ENCODE measurements at regions not wholly inside any gene's neighbourhood (a gene's known extent, or its start where the extent isn't known, plus 50 kb on each side); places are given as distances from the start of the nearest gene placed in this dataset.

GRCh38 chr17:53891726-53892125 is 69.0 kb downstream of the KIF2B start:
- Histone ChIP-seq H2AFZ (ENCODE audit: control insufficient read depth, low read length) (no peak overlapping the region), H3K27me3 (ENCODE audit: control insufficient read depth, extremely low read depth, insufficient read depth, low read length) (no peaks in the 10 kb centered on the region), H3K4me2 (ENCODE audit: control insufficient read depth, extremely low read depth, insufficient read depth, low read depth, low read length) (no peak overlapping the region), H3K4me3 (ENCODE audit: control insufficient read depth in 2 of 3, extremely low read depth in 1 of 3, insufficient read depth in 2 of 3, low read depth in 1 of 3, low read length in 3 of 3) (no peak overlapping the region), H3K9me3 (ENCODE audit: control insufficient read depth, low read depth, low read length) (no peaks in the 10 kb centered on the region), H3K9me1 (ENCODE audit: control insufficient read depth, extremely low read depth, insufficient read depth, low read length) (no peaks in the 10 kb centered on the region), H3K4me1 (ENCODE audit: control insufficient read depth, extremely low read depth, insufficient read depth, low read length) (no peaks in the 10 kb centered on the region), H3K9ac (ENCODE audit: control insufficient read depth, extremely low read depth, insufficient read depth, low read length) (no peak overlapping the region), H4K20me1 (ENCODE audit: control insufficient read depth, extremely low read depth, insufficient read depth, low read length) (no peaks in the 10 kb centered on the region), H3K36me3 (ENCODE audit: control insufficient read depth in 2 of 2, extremely low read depth in 1 of 2, insufficient read depth in 2 of 2, low read length in 2 of 2) (no peaks in the 10 kb centered on the region), H3K27ac (ENCODE audit: control insufficient read depth, insufficient read depth, low read length) (no peak overlapping the region), H3K79me2 (ENCODE audit: control insufficient read depth, insufficient read depth, low read length) (no peaks in the 10 kb centered on the region)
- dilution Hi-C loops (cut with MboI; ENCODE audit: extremely low pct_ligation_motif_present, low sequenced_read_pairs) = no loop called here
- DNase-seq (ENCODE audit: low read depth, low spot score) (no peak), FAIRE-seq (no peak)
- TF ChIP-seq EZH2 (IDR thresholded peaks at IDR 0.05; ENCODE audit: low read length) (no peak), CTCF (optimal IDR thresholded peaks at IDR 0.05 in 1 of 3, IDR thresholded peaks at IDR 0.05 in 1 of 3, conservative IDR thresholded peaks at IDR 0.05 in 1 of 3; ENCODE audit: extremely low read depth in 1 of 3, insufficient read depth in 2 of 3, low read length in 3 of 3) (no peak)

GRCh38 chr17:53892222-53892621 is 69.5 kb downstream of the KIF2B start:
- TF ChIP-seq CTCF (optimal IDR thresholded peaks at IDR 0.05 in 1 of 3, IDR thresholded peaks at IDR 0.05 in 1 of 3, conservative IDR thresholded peaks at IDR 0.05 in 1 of 3; ENCODE audit: extremely low read depth in 1 of 3, insufficient read depth in 2 of 3, low read length in 3 of 3) = no peak
- no peak for TF ChIP-seq EZH2 (IDR thresholded peaks at IDR 0.05; ENCODE audit: low read length)
- Histone ChIP-seq H3K9me3 (ENCODE audit: control insufficient read depth, low read depth, low read length) (no peaks in the 10 kb centered on the region), H3K4me3 (ENCODE audit: control insufficient read depth in 2 of 3, extremely low read depth in 1 of 3, insufficient read depth in 2 of 3, low read depth in 1 of 3, low read length in 3 of 3) (no peak overlapping the region), H3K79me2 (ENCODE audit: control insufficient read depth, insufficient read depth, low read length) (no peaks in the 10 kb centered on the region), H3K27me3 (ENCODE audit: control insufficient read depth, extremely low read depth, insufficient read depth, low read length) (no peaks in the 10 kb centered on the region), H3K4me1 (ENCODE audit: control insufficient read depth, extremely low read depth, insufficient read depth, low read length) (no peaks in the 10 kb centered on the region), H2AFZ (ENCODE audit: control insufficient read depth, low read length) (no peak overlapping the region), H3K36me3 (ENCODE audit: control insufficient read depth in 2 of 2, extremely low read depth in 1 of 2, insufficient read depth in 2 of 2, low read length in 2 of 2) (no peaks in the 10 kb centered on the region), H3K9me1 (ENCODE audit: control insufficient read depth, extremely low read depth, insufficient read depth, low read length) (no peaks in the 10 kb centered on the region), H4K20me1 (ENCODE audit: control insufficient read depth, extremely low read depth, insufficient read depth, low read length) (no peaks in the 10 kb centered on the region), H3K4me2 (ENCODE audit: control insufficient read depth, extremely low read depth, insufficient read depth, low read depth, low read length) (no peak overlapping the region), H3K9ac (ENCODE audit: control insufficient read depth, extremely low read depth, insufficient read depth, low read length) (no peak overlapping the region), H3K27ac (ENCODE audit: control insufficient read depth, insufficient read depth, low read length) (no peak overlapping the region)
- dilution Hi-C loops (cut with MboI; ENCODE audit: extremely low pct_ligation_motif_present, low sequenced_read_pairs) = no loop called here
- FAIRE-seq (no peak), DNase-seq (ENCODE audit: low read depth, low spot score) (no peak)
